Loucy (cell line): ENCODE measurements at regions not wholly inside any gene's neighbourhood (a gene's known extent, or its start where the extent isn't known, plus 50 kb on each side); places are given as distances from the start of the nearest gene placed in this dataset.

Source experiments
- EZH2phosphoT487 ChIP-seq: fragments of 200-600 bp; IDR thresholded peaks from 2 replicates; pipeline ENCODE4 v1.6.1; 2018; ENCODE audit warnings: antibody characterized with exemption, mild to moderate bottlenecking, moderate library complexity, borderline replicate concordance
- TF ChIP-seq, protein P1 (sequence below): fragments of 200-600 bp; sonication (generic); conservative IDR thresholded peaks from 2 replicates; pipeline ENCODE4 v1.5.1; 2014; ENCODE audit warnings: mild to moderate bottlenecking, antibody characterized with exemption, low read length

DNA sequence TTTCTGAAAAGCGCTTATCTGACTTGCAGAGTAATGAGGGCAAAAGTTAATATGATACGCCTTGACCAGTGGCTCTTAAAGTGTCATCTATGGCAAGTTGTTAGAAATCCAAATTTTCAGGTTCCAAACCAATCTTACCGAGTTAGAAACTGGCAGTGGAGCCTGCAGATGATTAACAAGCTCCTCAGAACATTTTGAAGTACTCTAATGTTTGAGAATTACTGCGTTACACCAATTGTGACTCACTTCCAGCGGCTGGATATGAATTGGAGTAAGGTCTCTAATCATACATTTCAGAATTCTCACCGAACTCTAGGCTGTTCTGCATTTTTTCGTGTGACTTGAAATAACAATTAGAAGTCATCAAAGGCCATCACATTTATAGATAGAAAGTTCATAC, 73.5 kb upstream of the TMPRSS15 start:
- TF ChIP-seq, protein P1, sequence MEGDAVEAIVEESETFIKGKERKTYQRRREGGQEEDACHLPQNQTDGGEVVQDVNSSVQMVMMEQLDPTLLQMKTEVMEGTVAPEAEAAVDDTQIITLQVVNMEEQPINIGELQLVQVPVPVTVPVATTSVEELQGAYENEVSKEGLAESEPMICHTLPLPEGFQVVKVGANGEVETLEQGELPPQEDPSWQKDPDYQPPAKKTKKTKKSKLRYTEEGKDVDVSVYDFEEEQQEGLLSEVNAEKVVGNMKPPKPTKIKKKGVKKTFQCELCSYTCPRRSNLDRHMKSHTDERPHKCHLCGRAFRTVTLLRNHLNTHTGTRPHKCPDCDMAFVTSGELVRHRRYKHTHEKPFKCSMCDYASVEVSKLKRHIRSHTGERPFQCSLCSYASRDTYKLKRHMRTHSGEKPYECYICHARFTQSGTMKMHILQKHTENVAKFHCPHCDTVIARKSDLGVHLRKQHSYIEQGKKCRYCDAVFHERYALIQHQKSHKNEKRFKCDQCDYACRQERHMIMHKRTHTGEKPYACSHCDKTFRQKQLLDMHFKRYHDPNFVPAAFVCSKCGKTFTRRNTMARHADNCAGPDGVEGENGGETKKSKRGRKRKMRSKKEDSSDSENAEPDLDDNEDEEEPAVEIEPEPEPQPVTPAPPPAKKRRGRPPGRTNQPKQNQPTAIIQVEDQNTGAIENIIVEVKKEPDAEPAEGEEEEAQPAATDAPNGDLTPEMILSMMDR: no peak
- no peak for TF ChIP-seq EZH2phosphoT487
